A673 (cell line): ENCODE measurements at regions not wholly inside any gene's neighbourhood (a gene's known extent, or its start where the extent isn't known, plus 50 kb on each side); places are given as distances from the start of the nearest gene placed in this dataset.

Experiments used
- CTCF ChIP-seq: fragments of 300-800, 200-600 bp; sonication (generic); conservative IDR thresholded peaks from 2 replicates; pipeline ENCODE4 v1.5.1; 2017; ENCODE audit warnings: low read depth, mild to moderate bottlenecking, antibody characterized with exemption, low read length, moderate library complexity, mixed read lengths
- EZH2 ChIP-seq: fragments of 200-600 bp; sonication (generic); IDR thresholded peaks from 2 replicates; pipeline ENCODE4 v1.6.1; 2017; ENCODE audit warnings: borderline replicate concordance, low read depth, mild to moderate bottlenecking, mixed read lengths, antibody characterized with exemption, low read length; ENCODE audit not compliant: poor library complexity, severe bottlenecking

- TF ChIP-seq CTCF (no peak), EZH2 (no peak)
Observed at GRCh38 chr9:3743901-3744413, 218.2 kb upstream of the RFX3 start.
